NT2/D1 (cell line): ENCODE measurements at regions not wholly inside any gene's neighbourhood (a gene's known extent, or its start where the extent isn't known, plus 50 kb on each side); places are given as distances from the start of the nearest gene placed in this dataset.

Experiments
- SUZ12 ChIP-seq: IDR thresholded peaks from 2 replicates; pipeline ENCODE4 v1.6.1; 2011; ENCODE audit not compliant: insufficient read length, insufficient read depth; ENCODE audit errors: extremely low read depth
- YY1 ChIP-seq: IDR thresholded peaks from 2 replicates; pipeline ENCODE4 v1.6.1; 2011; ENCODE audit not compliant: insufficient read length, insufficient read depth
- ZNF274 ChIP-seq: IDR thresholded peaks from 2 replicates; pipeline ENCODE4 v1.6.1; 2011; ENCODE audit warnings: mild to moderate bottlenecking, low read depth, low read length

DNA sequence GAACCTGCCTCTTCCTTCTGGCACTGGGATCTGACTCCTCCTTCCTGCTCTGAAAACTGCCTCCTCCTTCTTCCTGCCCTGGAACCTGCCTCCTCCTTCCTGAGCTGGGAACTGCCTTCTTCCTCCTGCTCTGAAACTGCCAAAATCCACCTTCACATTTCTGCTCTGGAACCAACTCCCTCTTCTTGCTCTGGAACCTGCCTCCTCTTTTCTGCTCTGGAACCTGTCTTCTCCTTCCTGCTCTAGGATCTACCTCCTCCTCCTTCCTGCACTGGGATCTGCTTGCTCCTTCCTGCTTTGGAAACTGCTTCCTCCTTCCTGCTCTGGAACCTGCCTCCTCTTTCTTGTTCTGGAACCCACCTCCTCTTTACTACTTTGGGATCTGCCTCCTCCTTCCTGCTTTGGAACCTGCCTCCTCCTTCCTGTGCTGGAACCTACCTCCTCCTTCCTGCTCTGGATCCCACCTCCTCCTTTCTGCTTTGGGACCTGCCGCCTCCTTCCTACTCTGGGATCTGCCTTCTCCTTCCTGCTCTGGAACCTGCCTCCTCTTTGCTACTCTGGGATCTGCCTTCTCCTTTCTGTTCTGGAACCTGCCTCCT is 315.5 kb downstream of the PRL start:
- TF ChIP-seq YY1, result no peak
- TF ChIP-seq ZNF274, result no peak
- TF ChIP-seq SUZ12, result no peak
